HepG2 (cell line): ENCODE measurements at regions not wholly inside any gene's neighbourhood (a gene's known extent, or its start where the extent isn't known, plus 50 kb on each side); places are given as distances from the start of the nearest gene placed in this dataset.

Source experiments
- ARNT ChIP-seq: fragments of 450-650 bp; IDR thresholded peaks from 2 replicates; pipeline ENCODE4 v1.6.1; 2017
- DNMT1 ChIP-seq: sonication (generic); formaldehyde crosslinking; IDR thresholded peaks from 2 replicates; pipeline ENCODE4 v1.5.1; 2020; ENCODE audit warnings: mild to moderate bottlenecking, missing genetic modification reagents
- GATAD2A ChIP-seq: IDR thresholded peaks from 2 replicates; pipeline ENCODE4 v1.6.1; 2016
- HNRNPK ChIP-seq: fragments of 200-400 bp; formaldehyde crosslinking; IDR thresholded peaks from 2 replicates; pipeline ENCODE4 v1.6.1; 2018; ENCODE audit warnings: low read length, low read depth, moderate library complexity, mild to moderate bottlenecking; ENCODE audit not compliant: poor library complexity, severe bottlenecking
- POLR2AphosphoS5 ChIP-seq: IDR thresholded peaks from 2 replicates; pipeline ENCODE4 v1.6.1; 2012; ENCODE audit warnings: low read depth, low read length
- STAT6 ChIP-seq: sonication (generic); formaldehyde crosslinking; IDR thresholded peaks from 2 replicates; pipeline ENCODE4 v1.4.0; 2020; ENCODE audit warnings: missing genetic modification reagents, mild to moderate bottlenecking, borderline replicate concordance
- TCF12 ChIP-seq, 2 experiments: fragments of 450-650 bp in 1 of 2; sonication (generic) in 1 of 2; formaldehyde crosslinking in 1 of 2; IDR thresholded peaks; 2 replicates each; pipeline versions ENCODE4 v1.6.1 to v1.8.0; 2017 to 2022; ENCODE audit warnings: antibody characterized with exemption in 1 of 2, mild to moderate bottlenecking in 1 of 2, missing genetic modification reagents in 1 of 2, moderate library complexity in 1 of 2
- ZFP90 ChIP-seq: sonication (generic); formaldehyde crosslinking; IDR thresholded peaks from 2 replicates; pipeline ENCODE4 v1.8.0; 2022; ENCODE audit warnings: missing genetic modification reagents, mild to moderate bottlenecking, inconsistent platforms, borderline replicate concordance

GRCh38 chr4:104860238-104861123 is 286.2 kb upstream of the TET2 start:
- no peak for TF ChIP-seq DNMT1 (CRISPR knock-in tag)
- no peak for TF ChIP-seq ARNT
- no peak for TF ChIP-seq POLR2AphosphoS5
- no peak for TF ChIP-seq STAT6
- TF ChIP-seq ZFP90 (CRISPR knock-in tag) = no peak
- TF ChIP-seq TCF12 (IDR thresholded peaks at IDR 0.05) = no peak
- TF ChIP-seq TCF12 (CRISPR knock-in tag; IDR thresholded peaks at IDR 0.05) = no peak
- TF ChIP-seq HNRNPK = no peak
- no peak for TF ChIP-seq GATAD2A (CRISPR knock-in tag)
